C4-2B (cell line): ENCODE measurements at regions not wholly inside any gene's neighbourhood (a gene's known extent, or its start where the extent isn't known, plus 50 kb on each side); places are given as distances from the start of the nearest gene placed in this dataset.

Experiments used
- ZFX ChIP-seq: fragments of 450-650 bp; IDR thresholded peaks from 2 replicates; pipeline ENCODE4 v1.6.1; 2017
- TF ChIP-seq, protein P1 (sequence below): fragments of 450-650 bp; conservative IDR thresholded peaks from 2 replicates; pipeline ENCODE4 v1.5.1; 2017; ENCODE audit warnings: mild to moderate bottlenecking

DNA sequence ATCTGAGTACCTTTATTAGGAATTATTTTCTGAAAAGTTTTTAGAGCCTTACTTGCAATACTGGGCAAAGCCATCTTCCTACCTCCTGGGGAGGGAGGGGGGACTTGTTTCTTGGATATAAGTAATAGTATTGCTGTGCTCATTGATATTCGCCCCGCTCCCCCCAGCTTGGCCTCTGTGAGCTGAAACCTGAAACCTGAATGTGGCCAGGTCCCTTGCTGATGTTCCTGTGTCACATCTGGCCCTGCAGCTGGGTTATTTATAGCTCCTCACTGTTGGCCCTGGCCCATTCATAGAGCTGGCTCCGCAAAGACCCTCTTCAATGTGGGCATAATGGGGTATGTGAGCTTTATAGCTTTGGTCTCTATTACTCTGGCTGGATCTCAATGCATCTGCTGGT is 59.5 kb downstream of the FRMPD3 start:
- TF ChIP-seq, protein P1, sequence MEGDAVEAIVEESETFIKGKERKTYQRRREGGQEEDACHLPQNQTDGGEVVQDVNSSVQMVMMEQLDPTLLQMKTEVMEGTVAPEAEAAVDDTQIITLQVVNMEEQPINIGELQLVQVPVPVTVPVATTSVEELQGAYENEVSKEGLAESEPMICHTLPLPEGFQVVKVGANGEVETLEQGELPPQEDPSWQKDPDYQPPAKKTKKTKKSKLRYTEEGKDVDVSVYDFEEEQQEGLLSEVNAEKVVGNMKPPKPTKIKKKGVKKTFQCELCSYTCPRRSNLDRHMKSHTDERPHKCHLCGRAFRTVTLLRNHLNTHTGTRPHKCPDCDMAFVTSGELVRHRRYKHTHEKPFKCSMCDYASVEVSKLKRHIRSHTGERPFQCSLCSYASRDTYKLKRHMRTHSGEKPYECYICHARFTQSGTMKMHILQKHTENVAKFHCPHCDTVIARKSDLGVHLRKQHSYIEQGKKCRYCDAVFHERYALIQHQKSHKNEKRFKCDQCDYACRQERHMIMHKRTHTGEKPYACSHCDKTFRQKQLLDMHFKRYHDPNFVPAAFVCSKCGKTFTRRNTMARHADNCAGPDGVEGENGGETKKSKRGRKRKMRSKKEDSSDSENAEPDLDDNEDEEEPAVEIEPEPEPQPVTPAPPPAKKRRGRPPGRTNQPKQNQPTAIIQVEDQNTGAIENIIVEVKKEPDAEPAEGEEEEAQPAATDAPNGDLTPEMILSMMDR = no peak
- TF ChIP-seq ZFX = no peak
